Keratinocyte (primary cell): ENCODE measurements at regions not wholly inside any gene's neighbourhood (a gene's known extent, or its start where the extent isn't known, plus 50 kb on each side); places are given as distances from the start of the nearest gene placed in this dataset.

Experiments used
- CTCF ChIP-seq, 3 experiments: IDR thresholded peaks in 1 of 3; conservative IDR thresholded peaks in 1 of 3; optimal IDR thresholded peaks in 1 of 3; 2 replicates in 2 of 3; 3 replicates in 1 of 3; pipeline versions ENCODE3 to v1.5.1; 2011; ENCODE audit warnings: low read length in 3 of 3, mild to moderate bottlenecking in 3 of 3, moderate library complexity in 2 of 3, control low read depth in 1 of 3, inconsistent platforms in 1 of 3; ENCODE audit not compliant: insufficient read depth in 2 of 3; ENCODE audit errors: extremely low read depth in 1 of 3
- EZH2 ChIP-seq: IDR thresholded peaks from one replicate; pipeline ENCODE4 v1.6.1; 2012; ENCODE audit warnings: inconsistent platforms, mild to moderate bottlenecking, low read length, moderate library complexity

- TF ChIP-seq CTCF (optimal IDR thresholded peaks at IDR 0.05 in 1 of 3, IDR thresholded peaks at IDR 0.05 in 1 of 3, conservative IDR thresholded peaks at IDR 0.05 in 1 of 3; ENCODE audit: extremely low read depth in 1 of 3, insufficient read depth in 2 of 3, low read length in 3 of 3) = no peak
- TF ChIP-seq EZH2 = no peak
Measured at GRCh38 chr3:8156831-8157230, 344.8 kb upstream of the LMCD1 start.
